Ishikawa (cell line): ENCODE measurements at regions not wholly inside any gene's neighbourhood (a gene's known extent, or its start where the extent isn't known, plus 50 kb on each side); places are given as distances from the start of the nearest gene placed in this dataset.

Experiments used
- CEBPB ChIP-seq: IDR thresholded peaks from 2 replicates; pipeline ENCODE4 v1.6.1; 2012
- CREB1 ChIP-seq: IDR thresholded peaks from 2 replicates; pipeline ENCODE4 v1.6.1; 2012; ENCODE audit warnings: low read depth
- EGR1 ChIP-seq: IDR thresholded peaks from 2 replicates; pipeline ENCODE4 v1.6.1; 2012
- EP300 ChIP-seq: IDR thresholded peaks from 2 replicates; pipeline ENCODE4 v1.6.1; 2012; ENCODE audit warnings: borderline replicate concordance
- FOXM1 ChIP-seq: IDR thresholded peaks from 2 replicates; pipeline ENCODE4 v1.6.1; 2012; ENCODE audit warnings: low read depth, borderline replicate concordance
- NFIC ChIP-seq: IDR thresholded peaks from 2 replicates; pipeline ENCODE4 v1.6.1; 2012
- RAD21 ChIP-seq: IDR thresholded peaks from 2 replicates; pipeline ENCODE4 v1.6.1; 2012; ENCODE audit warnings: low read depth
- TAF1 ChIP-seq: IDR thresholded peaks from 2 replicates; pipeline ENCODE4 v1.6.1; 2012; ENCODE audit warnings: low read depth, mild to moderate bottlenecking
- TCF12 ChIP-seq: IDR thresholded peaks from 2 replicates; pipeline ENCODE4 v1.6.1; 2012; ENCODE audit warnings: low read depth
- TEAD4 ChIP-seq: IDR thresholded peaks from 2 replicates; pipeline ENCODE4 v1.6.1; 2012
- YY1 ChIP-seq: IDR thresholded peaks from 2 replicates; pipeline ENCODE4 v1.6.1; 2012; ENCODE audit warnings: low read depth
- ZBTB7A ChIP-seq: IDR thresholded peaks from 2 replicates; pipeline ENCODE4 v1.6.1; 2012; ENCODE audit warnings: low read depth
- TF ChIP-seq, protein P1 (sequence below): IDR thresholded peaks from 2 replicates; pipeline ENCODE4 v1.6.1; 2012; ENCODE audit warnings: low read depth, mild to moderate bottlenecking
- TF ChIP-seq, protein P2 (sequence below): IDR thresholded peaks from 2 replicates; pipeline ENCODE4 v1.6.1; 2012
- TF ChIP-seq, protein P3 (sequence below): IDR thresholded peaks from 2 replicates; pipeline ENCODE4 v1.6.1; 2012

DNA sequence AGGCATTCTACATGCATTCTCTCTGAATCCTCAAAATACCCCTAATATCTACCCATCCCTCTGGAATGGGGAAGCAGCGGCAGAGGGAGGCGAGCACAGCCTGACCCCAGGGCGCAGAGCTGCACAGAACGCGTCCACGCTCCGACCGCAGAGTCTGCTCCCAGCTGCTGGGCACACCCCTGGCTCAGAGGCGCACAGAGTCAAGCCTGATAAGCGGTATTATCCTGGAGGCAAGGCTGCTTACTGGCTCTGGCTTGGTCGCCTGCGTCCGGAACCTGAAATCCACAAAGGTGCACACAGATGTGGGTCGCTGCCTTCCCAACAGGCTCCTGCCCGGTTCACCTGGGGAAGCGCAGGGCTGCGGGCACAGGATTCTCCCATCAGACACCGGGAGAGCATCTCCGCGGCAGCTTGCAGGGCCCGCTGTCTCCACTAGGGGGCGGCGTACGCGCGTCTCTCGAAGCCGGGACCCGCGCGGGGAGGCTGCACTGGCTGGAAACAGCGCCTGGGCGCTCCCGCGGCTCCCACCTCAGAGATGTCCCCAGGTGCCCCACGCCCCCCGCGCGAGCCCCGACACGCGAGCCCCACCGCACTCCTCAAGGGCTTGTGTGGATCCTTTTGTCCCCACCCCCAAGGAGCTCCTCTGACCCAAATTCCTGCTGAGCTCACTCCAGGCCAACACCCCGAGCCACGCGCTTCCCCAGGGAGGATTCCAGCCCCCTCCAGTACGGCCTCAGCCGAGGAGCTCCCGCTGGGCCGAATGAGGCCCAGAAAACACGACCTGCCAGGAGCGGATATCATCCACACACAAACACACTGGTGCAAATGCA is 120.1 kb upstream of the FZD10 start:
- TF ChIP-seq, protein P1, sequence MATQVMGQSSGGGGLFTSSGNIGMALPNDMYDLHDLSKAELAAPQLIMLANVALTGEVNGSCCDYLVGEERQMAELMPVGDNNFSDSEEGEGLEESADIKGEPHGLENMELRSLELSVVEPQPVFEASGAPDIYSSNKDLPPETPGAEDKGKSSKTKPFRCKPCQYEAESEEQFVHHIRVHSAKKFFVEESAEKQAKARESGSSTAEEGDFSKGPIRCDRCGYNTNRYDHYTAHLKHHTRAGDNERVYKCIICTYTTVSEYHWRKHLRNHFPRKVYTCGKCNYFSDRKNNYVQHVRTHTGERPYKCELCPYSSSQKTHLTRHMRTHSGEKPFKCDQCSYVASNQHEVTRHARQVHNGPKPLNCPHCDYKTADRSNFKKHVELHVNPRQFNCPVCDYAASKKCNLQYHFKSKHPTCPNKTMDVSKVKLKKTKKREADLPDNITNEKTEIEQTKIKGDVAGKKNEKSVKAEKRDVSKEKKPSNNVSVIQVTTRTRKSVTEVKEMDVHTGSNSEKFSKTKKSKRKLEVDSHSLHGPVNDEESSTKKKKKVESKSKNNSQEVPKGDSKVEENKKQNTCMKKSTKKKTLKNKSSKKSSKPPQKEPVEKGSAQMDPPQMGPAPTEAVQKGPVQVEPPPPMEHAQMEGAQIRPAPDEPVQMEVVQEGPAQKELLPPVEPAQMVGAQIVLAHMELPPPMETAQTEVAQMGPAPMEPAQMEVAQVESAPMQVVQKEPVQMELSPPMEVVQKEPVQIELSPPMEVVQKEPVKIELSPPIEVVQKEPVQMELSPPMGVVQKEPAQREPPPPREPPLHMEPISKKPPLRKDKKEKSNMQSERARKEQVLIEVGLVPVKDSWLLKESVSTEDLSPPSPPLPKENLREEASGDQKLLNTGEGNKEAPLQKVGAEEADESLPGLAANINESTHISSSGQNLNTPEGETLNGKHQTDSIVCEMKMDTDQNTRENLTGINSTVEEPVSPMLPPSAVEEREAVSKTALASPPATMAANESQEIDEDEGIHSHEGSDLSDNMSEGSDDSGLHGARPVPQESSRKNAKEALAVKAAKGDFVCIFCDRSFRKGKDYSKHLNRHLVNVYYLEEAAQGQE, result no peak
- peak; percentile 24; the same call in 1 of the 2 replicates for TF ChIP-seq RAD21
- TF ChIP-seq, protein P2, sequence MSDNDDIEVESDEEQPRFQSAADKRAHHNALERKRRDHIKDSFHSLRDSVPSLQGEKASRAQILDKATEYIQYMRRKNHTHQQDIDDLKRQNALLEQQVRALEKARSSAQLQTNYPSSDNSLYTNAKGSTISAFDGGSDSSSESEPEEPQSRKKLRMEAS, result no peak
- no peak for TF ChIP-seq NFIC
- TF ChIP-seq, protein P3, sequence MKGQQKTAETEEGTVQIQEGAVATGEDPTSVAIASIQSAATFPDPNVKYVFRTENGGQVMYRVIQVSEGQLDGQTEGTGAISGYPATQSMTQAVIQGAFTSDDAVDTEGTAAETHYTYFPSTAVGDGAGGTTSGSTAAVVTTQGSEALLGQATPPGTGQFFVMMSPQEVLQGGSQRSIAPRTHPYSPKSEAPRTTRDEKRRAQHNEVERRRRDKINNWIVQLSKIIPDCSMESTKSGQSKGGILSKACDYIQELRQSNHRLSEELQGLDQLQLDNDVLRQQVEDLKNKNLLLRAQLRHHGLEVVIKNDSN, result no peak
- TF ChIP-seq EGR1, result no peak

DNA sequence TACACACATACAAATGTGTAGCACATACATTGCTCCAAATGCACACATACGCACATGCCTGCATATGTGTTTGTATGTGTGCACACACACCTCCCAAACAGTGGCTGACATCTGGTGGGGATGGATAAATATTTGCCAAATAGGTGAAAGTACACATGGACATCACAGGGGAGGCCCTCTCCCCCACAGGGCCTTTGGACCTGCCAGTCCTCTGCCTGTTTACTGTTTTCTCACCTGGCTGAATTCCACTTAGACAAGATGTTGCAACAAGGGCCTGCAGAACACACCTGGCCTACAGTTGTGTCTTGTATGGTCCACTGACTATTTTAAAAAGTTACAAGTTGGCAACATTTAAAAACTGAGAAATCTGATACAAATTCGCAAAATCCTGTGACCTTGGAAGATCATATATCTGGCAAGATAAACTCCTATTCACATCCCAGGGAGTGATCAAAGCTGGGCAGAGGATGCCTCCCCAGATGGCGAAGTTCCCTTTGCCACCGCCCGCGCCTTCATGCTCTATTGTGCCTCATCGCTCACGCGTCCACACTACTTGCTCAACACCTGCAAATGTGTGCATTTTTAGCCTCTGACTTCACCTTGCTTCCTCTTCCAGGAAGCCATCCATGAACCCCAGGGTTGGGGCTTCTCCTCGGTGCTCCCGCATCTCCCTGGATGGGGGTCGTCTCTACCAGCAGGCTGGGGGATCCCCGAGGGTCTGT is 118.4 kb upstream of the FZD10 start:
- TF ChIP-seq CEBPB, result no peak
- TF ChIP-seq NFIC, result no peak
- TF ChIP-seq, protein P1, result no peak
- no peak for TF ChIP-seq ZBTB7A
- TF ChIP-seq, protein P2, result no peak
- TF ChIP-seq FOXM1, result no peak
- TF ChIP-seq CREB1, result no peak
- TF ChIP-seq, protein P3, result no peak
- TF ChIP-seq EP300, result no peak
- no peak for TF ChIP-seq TEAD4
- TF ChIP-seq TAF1, result no peak

DNA sequence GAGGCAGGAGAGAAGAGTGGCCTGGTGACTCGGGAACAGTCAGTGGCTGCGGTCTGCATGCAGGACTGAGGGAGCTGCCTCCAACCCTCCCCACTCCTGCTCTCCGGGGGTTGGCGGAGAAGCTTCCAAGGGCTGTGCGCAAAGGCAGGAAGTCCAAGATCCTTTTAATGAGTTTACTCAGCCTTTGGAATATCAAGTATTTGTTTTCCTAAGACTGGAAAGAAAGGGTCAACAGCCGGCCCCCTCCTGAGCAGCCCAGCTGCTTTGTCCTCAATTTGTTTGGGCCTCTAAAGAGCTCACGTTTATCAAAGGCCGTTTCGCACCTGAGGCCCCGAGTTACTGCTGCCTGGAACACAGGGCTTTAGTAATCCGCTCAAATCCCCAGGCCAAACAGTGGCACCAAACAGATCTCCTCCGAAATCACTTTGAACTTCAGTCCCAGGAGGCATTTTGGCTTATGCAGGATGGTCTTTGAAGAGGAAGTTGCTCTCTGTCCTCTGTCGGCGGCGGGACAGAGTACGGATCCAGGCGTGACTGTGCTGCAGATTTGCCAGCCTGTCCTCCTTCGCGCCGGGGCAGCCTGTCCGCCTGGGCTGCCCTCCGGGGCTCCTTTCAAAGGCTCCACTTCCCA is 117.2 kb upstream of the FZD10 start:
- TF ChIP-seq EGR1 (no peak), TCF12 (no peak), CREB1 (no peak), NFIC (no peak)
- TF ChIP-seq, protein P3, result no peak
- TF ChIP-seq, protein P1, result no peak

DNA sequence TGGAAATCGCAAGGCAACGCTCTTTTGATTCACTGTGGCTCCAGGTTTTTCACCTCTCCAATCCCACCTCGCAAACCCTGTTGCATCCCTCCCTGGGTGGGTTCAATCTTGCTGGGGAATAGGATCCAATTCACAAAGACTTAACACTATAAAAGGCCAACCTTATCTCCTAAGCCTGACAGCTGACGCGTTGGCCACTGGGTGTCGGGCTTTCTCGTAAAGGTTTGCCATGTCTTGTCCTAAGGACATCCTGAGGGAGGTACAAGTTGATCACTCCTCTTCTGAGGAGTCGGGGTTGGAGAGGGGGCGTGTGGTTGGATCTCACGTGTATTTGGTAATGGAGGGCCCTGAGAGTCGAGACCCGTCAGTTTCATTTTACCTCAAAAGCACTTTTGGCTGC is 112.6 kb upstream of the FZD10 start:
- TF ChIP-seq, protein P2, result no peak
- TF ChIP-seq EGR1, result no peak
- no peak for TF ChIP-seq RAD21
- TF ChIP-seq NFIC, result no peak
- TF ChIP-seq ZBTB7A, result no peak
- no peak for TF ChIP-seq YY1
- TF ChIP-seq, protein P3, result no peak
